AG10803 (cell line): ENCODE measurements at regions not wholly inside any gene's neighbourhood (a gene's known extent, or its start where the extent isn't known, plus 50 kb on each side); places are given as distances from the start of the nearest gene placed in this dataset.

ENCODE experiments used
- DNase-seq: peaks from one replicate; pipeline ENCODE4 v3.0.0; 2010; ENCODE audit warnings: low read depth
- H3K4me3 ChIP-seq: 2 replicates; pipeline ENCODE4 v1.5.1; 2011; ENCODE audit warnings: mild to moderate bottlenecking, low read length, control low read depth
- CTCF ChIP-seq: conservative IDR thresholded peaks from 2 replicates; pipeline ENCODE4 v1.5.1; 2011; ENCODE audit warnings: mild to moderate bottlenecking, low read length, control low read depth, inconsistent platforms

GRCh38 chrX:22698151-22698550, 301.6 kb upstream of the DDX53 start:
- DNase-seq, result no peak
- TF ChIP-seq CTCF, result no peak
- H3K4me3 ChIP-seq, result no peak overlapping the region

- peak; percentile 1 for DNase-seq
Measured at GRCh38 chrX:22699581-22700091, 300.1 kb upstream of the DDX53 start.

GRCh38 chrX:22712942-22713341, 286.8 kb upstream of the DDX53 start:
- no peak for TF ChIP-seq CTCF
- H3K4me3 ChIP-seq, result no peak overlapping the region
- no peak for DNase-seq

More at GRCh38 chrX:22699581-22700091, 300.1 kb upstream of the DDX53 start:
- no peak overlapping the region for H3K4me3 ChIP-seq
- TF ChIP-seq CTCF, result no peak

- no peak overlapping the region for H3K4me3 ChIP-seq
- DNase-seq, result no peak
- TF ChIP-seq CTCF, result no peak
Measured at GRCh38 chrX:22730542-22730941, 269.2 kb upstream of the DDX53 start.

GRCh38 chrX:22737541-22737940, 262.2 kb upstream of the DDX53 start:
- DNase-seq, result no peak
- no peak overlapping the region for H3K4me3 ChIP-seq
- no peak for TF ChIP-seq CTCF

- TF ChIP-seq CTCF, result no peak
- DNase-seq, result no peak
- no peak overlapping the region for H3K4me3 ChIP-seq
Measured at GRCh38 chrX:22739276-22739675, 260.5 kb upstream of the DDX53 start.

GRCh38 chrX:22740836-22741235, 258.9 kb upstream of the DDX53 start:
- DNase-seq, result no peak
- TF ChIP-seq CTCF, result no peak

More at GRCh38 chrX:22740836-22741235, 258.9 kb upstream of the DDX53 start:
- no peak overlapping the region for H3K4me3 ChIP-seq
